ENCODE measurements at regions not wholly inside any gene's neighbourhood (a gene's known extent, or its start where the extent isn't known, plus 50 kb on each side); places are given as distances from the start of the nearest gene placed in this dataset.

DNA sequence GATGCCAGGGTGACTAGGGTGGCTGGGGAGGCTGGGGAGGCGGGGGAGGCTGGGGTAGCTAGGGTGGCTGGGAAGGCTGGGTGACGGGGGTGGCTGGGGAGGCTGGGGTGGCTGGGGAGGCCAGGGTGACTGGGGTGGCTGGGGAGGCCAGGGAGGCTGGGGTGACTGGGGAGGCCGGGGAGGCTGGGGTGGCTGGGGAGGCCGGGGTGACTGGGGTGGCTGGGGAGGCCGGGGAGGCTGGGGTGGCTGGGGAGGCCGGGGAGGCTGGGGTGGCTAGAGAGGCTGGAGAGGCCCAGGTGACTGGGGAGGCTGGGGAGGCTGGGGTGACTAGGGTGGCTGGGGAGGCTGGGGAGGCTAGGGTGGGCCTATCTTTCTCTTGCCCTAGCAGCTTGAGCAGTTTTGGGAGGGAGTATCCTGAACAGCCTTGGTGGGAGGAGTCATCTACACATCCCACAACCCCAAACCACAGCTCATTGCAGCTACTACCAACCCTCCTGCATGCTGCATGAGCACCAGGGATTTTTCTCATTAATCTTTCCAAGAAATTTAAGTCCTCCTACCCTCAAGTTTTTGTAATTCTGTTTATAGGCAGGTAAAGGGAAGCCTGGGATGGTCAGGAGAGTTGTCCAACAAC, 203.2 kb upstream of the IRX1 start:
- Histone ChIP-seq H3K27ac (ENCODE audit: low read depth in 2 of 2, low read length in 2 of 2) (no peak overlapping the region), H3K36me3 (ENCODE audit: control insufficient read depth in 2 of 3, insufficient read depth in 3 of 3, low read length in 3 of 3) (no peaks in the 10 kb centered on the region), H3K9me3 (ENCODE audit: control insufficient read depth in 2 of 3, insufficient read depth in 1 of 3, low read length in 3 of 3) (no peaks in the 10 kb centered on the region), H3K4me3 (ENCODE audit: low read length in 3 of 3) (no peak overlapping the region), H3K4me1 (ENCODE audit: control insufficient read depth in 2 of 3, insufficient read depth in 2 of 3, low read depth in 1 of 3, low read length in 3 of 3) (no peaks in the 10 kb centered on the region), H3K9ac (ENCODE audit: low read length in 3 of 3) (no peak overlapping the region), H3K27me3 (ENCODE audit: control insufficient read depth, insufficient read depth, low read length) (no peaks in the 10 kb centered on the region)
- FAIRE-seq (no peak), DNase-seq (peak in 1 of 5 donors; percentile 51)
- intact Hi-C loops (cut with DNase I), result no loop called here
- no peak for TF ChIP-seq CTCF (IDR thresholded peaks at IDR 0.05; ENCODE audit: borderline replicate concordance, extremely low read depth, insufficient read depth)

DNA sequence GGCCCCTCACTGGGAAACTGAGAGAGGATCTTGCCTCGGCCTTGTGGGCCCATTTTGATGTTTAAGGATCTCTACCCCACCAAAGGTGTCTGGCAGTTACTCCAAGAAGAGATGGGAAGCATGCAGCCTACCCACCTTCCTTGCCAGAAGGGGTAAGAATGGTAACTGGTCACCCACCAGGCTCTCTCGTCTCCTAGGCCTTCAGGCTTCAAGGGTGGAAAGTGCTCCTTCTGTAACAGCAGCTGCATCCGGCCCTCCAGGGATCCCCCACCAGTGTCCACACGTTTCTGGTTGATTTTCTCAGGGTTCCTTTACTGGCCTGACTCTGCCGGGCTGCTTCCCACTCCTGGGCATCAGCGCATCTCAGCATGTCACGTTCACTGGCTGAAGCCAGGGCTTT, 204.4 kb upstream of the IRX1 start:
- H3K9me3 ChIP-seq (ENCODE audit: control insufficient read depth in 2 of 3, insufficient read depth in 1 of 3, low read length in 3 of 3), result no peaks in the 10 kb centered on the region
- no peak for TF ChIP-seq CTCF (IDR thresholded peaks at IDR 0.05; ENCODE audit: borderline replicate concordance, extremely low read depth, insufficient read depth)
- no peak for FAIRE-seq
- no peak overlapping the region for H3K9ac ChIP-seq (ENCODE audit: low read length in 3 of 3)
- intact Hi-C loops (cut with DNase I), result no loop called here
- no peak for DNase-seq
- no peaks in the 10 kb centered on the region for H3K36me3 ChIP-seq (ENCODE audit: control insufficient read depth in 2 of 3, insufficient read depth in 3 of 3, low read length in 3 of 3)
- H3K4me3 ChIP-seq (ENCODE audit: low read length in 3 of 3), result no peak overlapping the region
- H3K4me1 ChIP-seq (ENCODE audit: control insufficient read depth in 2 of 3, insufficient read depth in 2 of 3, low read depth in 1 of 3, low read length in 3 of 3), result no peaks in the 10 kb centered on the region
- no peaks in the 10 kb centered on the region for H3K27me3 ChIP-seq (ENCODE audit: control insufficient read depth, insufficient read depth, low read length)
- H3K27ac ChIP-seq (ENCODE audit: low read depth in 2 of 2, low read length in 2 of 2), result no peak overlapping the region

- H3K27me3 ChIP-seq (ENCODE audit: control insufficient read depth, insufficient read depth, low read length), result no peaks in the 10 kb centered on the region
- FAIRE-seq, result no peak
- no peak overlapping the region for H3K9ac ChIP-seq (ENCODE audit: low read length in 3 of 3)
- no peak overlapping the region for H3K4me3 ChIP-seq (ENCODE audit: low read length in 3 of 3)
- intact Hi-C loops (cut with DNase I), result no loop called here
- no peaks in the 10 kb centered on the region for H3K4me1 ChIP-seq (ENCODE audit: control insufficient read depth in 2 of 3, insufficient read depth in 2 of 3, low read depth in 1 of 3, low read length in 3 of 3)
- no peaks in the 10 kb centered on the region for H3K36me3 ChIP-seq (ENCODE audit: control insufficient read depth in 2 of 3, insufficient read depth in 3 of 3, low read length in 3 of 3)
- H3K27ac ChIP-seq (ENCODE audit: low read depth in 2 of 2, low read length in 2 of 2), result no peak overlapping the region
- H3K9me3 ChIP-seq (ENCODE audit: control insufficient read depth in 2 of 3, insufficient read depth in 1 of 3, low read length in 3 of 3), result no peaks in the 10 kb centered on the region
- DNase-seq, result no peak
- TF ChIP-seq CTCF (IDR thresholded peaks at IDR 0.05; ENCODE audit: borderline replicate concordance, extremely low read depth, insufficient read depth), result no peak
These were observed 206.1 kb upstream of the IRX1 start for GRCh38 chr5:3389471-3390026.

DNA sequence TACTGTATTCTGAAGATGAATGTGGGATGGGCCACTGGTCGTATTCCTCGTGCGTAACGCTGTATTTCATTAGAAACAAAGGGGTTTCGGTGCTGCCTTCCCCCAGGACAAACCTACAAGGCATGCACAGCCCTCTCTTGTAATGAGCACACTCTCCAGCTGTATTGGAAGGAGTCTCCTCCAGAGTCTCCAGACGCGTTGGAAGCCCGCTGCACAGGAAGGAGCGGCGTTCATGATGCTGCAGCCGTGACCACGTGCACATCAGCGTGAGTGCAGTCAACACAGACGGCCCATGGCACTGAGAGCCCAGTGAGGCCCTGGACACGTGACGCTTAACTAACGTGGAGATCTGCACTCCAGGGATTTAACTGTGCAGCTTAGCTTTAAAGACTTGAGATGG, 209.0 kb upstream of the IRX1 start:
- Histone ChIP-seq H3K27me3 (ENCODE audit: control insufficient read depth, insufficient read depth, low read length) (no peaks in the 10 kb centered on the region), H3K27ac (ENCODE audit: low read depth in 2 of 2, low read length in 2 of 2) (no peak overlapping the region), H3K36me3 (ENCODE audit: control insufficient read depth in 2 of 3, insufficient read depth in 3 of 3, low read length in 3 of 3) (no peaks in the 10 kb centered on the region), H3K9me3 (ENCODE audit: control insufficient read depth in 2 of 3, insufficient read depth in 1 of 3, low read length in 3 of 3) (no peaks in the 10 kb centered on the region), H3K4me1 (ENCODE audit: control insufficient read depth in 2 of 3, insufficient read depth in 2 of 3, low read depth in 1 of 3, low read length in 3 of 3) (no peaks in the 10 kb centered on the region), H3K4me3 (ENCODE audit: low read length in 3 of 3) (no peak overlapping the region), H3K9ac (ENCODE audit: low read length in 3 of 3) (no peak overlapping the region)
- TF ChIP-seq CTCF (IDR thresholded peaks at IDR 0.05; ENCODE audit: borderline replicate concordance, extremely low read depth, insufficient read depth), result no peak
- DNase-seq, result no peak
- intact Hi-C loops (cut with DNase I), result no loop called here
- FAIRE-seq, result no peak
